ENCODE measurements at regions not wholly inside any gene's neighbourhood (a gene's known extent, or its start where the extent isn't known, plus 50 kb on each side); places are given as distances from the start of the nearest gene placed in this dataset.

GRCh38 chr4:11514779-11515419, 86.2 kb upstream of the HS3ST1 start (continued):
- TF ChIP-seq ATF2 (IDR thresholded peaks at IDR 0.05; ENCODE audit: low read length) (no peak), CTCF (IDR thresholded peaks at IDR 0.05; ENCODE audit: control extremely low read depth in 1 of 3, insufficient read depth in 1 of 3, low read depth in 1 of 3, low read length in 3 of 3) (no peak), ZNF274 (IDR thresholded peaks at IDR 0.05; ENCODE audit: borderline replicate concordance, extremely low read depth, low read length) (no peak), EZH2 (IDR thresholded peaks at IDR 0.05; ENCODE audit: low read depth, low read length, severe bottlenecking) (no peak), SP4 (IDR thresholded peaks at IDR 0.05; ENCODE audit: low read length) (no peak)
